ENCODE measurements at regions not wholly inside any gene's neighbourhood (a gene's known extent, or its start where the extent isn't known, plus 50 kb on each side); places are given as distances from the start of the nearest gene placed in this dataset.

GRCh38 chr3:71942432-71943187, 157.7 kb upstream of the PROK2 start:
- H3K36me3 ChIP-seq (ENCODE audit: control insufficient read depth in 2 of 4, insufficient read depth in 4 of 4, low read length in 3 of 4), result no peaks in the 10 kb centered on the region
- H2BK120ac ChIP-seq (replicated peaks; ENCODE audit: low read depth, low read length), result no peak overlapping the region
- 0 out of 2 replicates have a peak overlapping the region, but pooled peaks have one; percentile 31 for H2AFZ ChIP-seq (ENCODE audit: low read length)
- H4K8ac ChIP-seq (ENCODE audit: extremely low read depth, insufficient read depth, low read length), result no peak overlapping the region
- no peak overlapping the region for H2BK5ac ChIP-seq (ENCODE audit: low read depth, low read length)
- no peak overlapping the region for H2AK5ac ChIP-seq (ENCODE audit: low read depth, low read length)
- no peaks in the 10 kb centered on the region for H3K9me3 ChIP-seq (ENCODE audit: insufficient read depth in 2 of 2, low read depth in 1 of 2, low read length in 1 of 2)
- no peak overlapping the region for H3K56ac ChIP-seq (replicated peaks; ENCODE audit: insufficient read length, low read depth, low read length)
- H3K18ac ChIP-seq (ENCODE audit: extremely low read depth, low read length), result no peak overlapping the region
- no peak overlapping the region for H3K9ac ChIP-seq (replicated peaks in 1 of 4; ENCODE audit: extremely low read depth in 1 of 4, low read depth in 3 of 4, low read length in 3 of 4)
- DNase-seq (ENCODE audit: low read depth in 1 of 2, low spot score in 2 of 2) (no peak), FAIRE-seq (no peak)
- no peak overlapping the region for H4K5ac ChIP-seq (ENCODE audit: insufficient read length, low read depth, low read length)
- H3K4me3 ChIP-seq (ENCODE audit: extremely low read depth in 1 of 4, insufficient read depth in 2 of 4, low read depth in 3 of 4, low read length in 4 of 4), result no peak overlapping the region
- POLR2A ChIA-PET (ENCODE audit: partially characterized antibody), result interaction anchor here (0.6 kb wide), 1 partner anchor 46 kb away, joined by 3 read pairs; no protein-coding TSS in a partner anchor
- no peaks in the 10 kb centered on the region for H3K23me2 ChIP-seq (ENCODE audit: low read depth, low read length)
- H3K27ac ChIP-seq (ENCODE audit: low read depth, low read length), result no peak overlapping the region
- H3K27me3 ChIP-seq (replicated peaks in 1 of 4; ENCODE audit: control insufficient read depth in 3 of 4, extremely low read depth in 1 of 4, insufficient read depth in 3 of 4, low read length in 3 of 4), result peaks cover 0 to 1% (median 0%) of the 10 kb centered on the region in 4 experiments; a peak in 1 of 7 replicates
- CTCF ChIA-PET (ENCODE audit: partially characterized antibody), result interaction anchor here (1.0 to 10.6 kb wide), 11 partner anchors 9 to 67 kb away, joined by 3 to 71 read pairs (median 6); no protein-coding TSS in a partner anchor
- H4K20me1 ChIP-seq (replicated peaks in 1 of 2; ENCODE audit: control insufficient read depth in 1 of 2, insufficient read depth in 2 of 2, low read length in 2 of 2), result no peaks in the 10 kb centered on the region
- no peak overlapping the region for H2BK12ac ChIP-seq (ENCODE audit: low read depth, low read length)
- H2BK15ac ChIP-seq (ENCODE audit: low read length), result no peak overlapping the region
- no peak overlapping the region for H3K4ac ChIP-seq (replicated peaks; ENCODE audit: insufficient read length, low read depth, low read length)
- no peak overlapping the region for H3K4me2 ChIP-seq (ENCODE audit: insufficient read depth in 1 of 2, low read depth in 2 of 2, low read length in 2 of 2)
- H2BK20ac ChIP-seq (ENCODE audit: low read length), result peak overlapping the region; percentile 64; the same call in 1 of the 2 replicates
- peaks cover 0 to 3% (median 1%) of the 10 kb centered on the region in 4 experiments; a peak in 1 of 7 replicates for H3K4me1 ChIP-seq (replicated peaks in 1 of 4; ENCODE audit: control insufficient read depth in 3 of 4, insufficient read depth in 4 of 4, low read length in 3 of 4)
- 88% methylated on average over 9 of the region's 9 CpGs; no CpG with 5 or more reads in 1 of the 2 experiments for WGBS, 2 experiments (ENCODE audit: extremely low coverage in 1 of 2, insufficient coverage in 1 of 2, insufficient read length in 1 of 2, insufficient replicate concordance in 2 of 2, low coverage in 1 of 2, low lambda C conversion rate in 2 of 2, missing lambda C conversion rate in 1 of 2)
- no peaks in the 10 kb centered on the region for H3K79me2 ChIP-seq (ENCODE audit: control insufficient read depth in 1 of 2, insufficient read depth in 2 of 2, low read length in 2 of 2)
- no peaks in the 10 kb centered on the region for H3K79me1 ChIP-seq (ENCODE audit: low read depth, low read length)
- no peak overlapping the region for H3K23ac ChIP-seq (ENCODE audit: insufficient read length)
- no peak overlapping the region for H4K91ac ChIP-seq (replicated peaks; ENCODE audit: insufficient read length, low read length)
- H3K14ac ChIP-seq (ENCODE audit: insufficient read length), result no peak overlapping the region
- TF ChIP-seq CTCF (IDR thresholded peaks at IDR 0.05; ENCODE audit: control extremely low read depth in 1 of 3, insufficient read depth in 1 of 3, low read depth in 1 of 3, low read length in 3 of 3) (peak; percentile 40 to 59 (median 50); a peak in 3 of 4 replicates), KDM1A (IDR thresholded peaks at IDR 0.05; ENCODE audit: borderline replicate concordance, low read length) (no peak), EGR1 (IDR thresholded peaks at IDR 0.05; ENCODE audit: borderline replicate concordance, low read depth, low read length) (no peak), GTF2F1 (IDR thresholded peaks at IDR 0.05; ENCODE audit: borderline replicate concordance, low read depth, low read length) (no peak), MAFK (IDR thresholded peaks at IDR 0.05; ENCODE audit: low read depth, low read length) (no peak), JUN (IDR thresholded peaks at IDR 0.05; ENCODE audit: low read depth, low read length) (no peak), TCF12 (IDR thresholded peaks at IDR 0.05; ENCODE audit: low read depth, low read length) (no peak), CBX8 (IDR thresholded peaks at IDR 0.05; ENCODE audit: borderline replicate concordance, low read depth, low read length) (no peak), RFX5 (IDR thresholded peaks at IDR 0.05; ENCODE audit: borderline replicate concordance, low read depth, low read length) (no peak), POU5F1 (IDR thresholded peaks at IDR 0.05; ENCODE audit: low read depth, low read length) (no peak), SP4 (IDR thresholded peaks at IDR 0.05; ENCODE audit: low read length) (no peak)

All from H1 (cell line).